ENCODE measurements at regions not wholly inside any gene's neighbourhood (a gene's known extent, or its start where the extent isn't known, plus 50 kb on each side); places are given as distances from the start of the nearest gene placed in this dataset.

DNA sequence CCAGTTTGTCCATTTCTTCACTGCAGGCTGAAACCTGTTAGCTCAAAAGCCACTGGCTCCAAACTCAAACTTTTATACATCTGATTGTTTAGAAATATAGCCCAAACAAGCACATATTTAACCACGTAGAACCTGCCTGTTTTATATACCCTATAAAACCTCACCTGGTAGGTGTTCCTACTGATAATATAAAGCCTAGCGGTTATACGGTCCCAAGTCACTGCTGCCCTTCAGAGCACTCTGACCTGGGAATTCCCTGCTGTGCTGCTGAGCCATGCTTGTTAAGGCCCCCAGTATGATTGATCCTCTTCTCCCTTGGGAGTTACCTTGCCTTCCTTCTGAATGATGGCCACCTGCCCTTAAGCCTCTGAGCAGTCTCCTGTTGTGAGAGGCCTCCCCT, 432.8 kb upstream of the LCORL start:
- Histone ChIP-seq H3K36me3 (ENCODE audit: control insufficient read depth in 2 of 2, insufficient read depth in 2 of 2, low read length in 2 of 2) (no peaks in the 10 kb centered on the region), H3K9ac (ENCODE audit: low read length in 2 of 2) (no peak overlapping the region), H3K27ac (ENCODE audit: low read length) (no peak overlapping the region), H3K4me3 (ENCODE audit: low read length in 2 of 2) (no peak overlapping the region), H3K9me3 (ENCODE audit: control insufficient read depth in 2 of 2, low read length in 2 of 2) (no peaks in the 10 kb centered on the region), H3K27me3 (ENCODE audit: control insufficient read depth in 1 of 2, insufficient read depth in 2 of 2, low read length in 2 of 2) (no peaks in the 10 kb centered on the region), H3K4me1 (ENCODE audit: control insufficient read depth, insufficient read depth, low read length) (no peaks in the 10 kb centered on the region)

GRCh38 chr4:18445110-18445509, 423.6 kb upstream of the LCORL start:
- Histone ChIP-seq H3K4me1 (ENCODE audit: control insufficient read depth, insufficient read depth, low read length) (no peaks in the 10 kb centered on the region), H3K9ac (ENCODE audit: low read length in 2 of 2) (no peak overlapping the region), H3K27ac (ENCODE audit: low read length) (no peak overlapping the region), H3K36me3 (ENCODE audit: control insufficient read depth in 2 of 2, insufficient read depth in 2 of 2, low read length in 2 of 2) (no peaks in the 10 kb centered on the region), H3K4me3 (ENCODE audit: low read length in 2 of 2) (no peak overlapping the region), H3K27me3 (ENCODE audit: control insufficient read depth in 1 of 2, insufficient read depth in 2 of 2, low read length in 2 of 2) (no peaks in the 10 kb centered on the region), H3K9me3 (ENCODE audit: control insufficient read depth in 2 of 2, low read length in 2 of 2) (no peaks in the 10 kb centered on the region)

GRCh38 chr4:18444206-18444605, 422.7 kb upstream of the LCORL start:
- no peaks in the 10 kb centered on the region for H3K4me1 ChIP-seq (ENCODE audit: control insufficient read depth, insufficient read depth, low read length)
- H3K9me3 ChIP-seq (ENCODE audit: control insufficient read depth in 2 of 2, low read length in 2 of 2) = no peaks in the 10 kb centered on the region
- H3K27ac ChIP-seq (ENCODE audit: low read length) = no peak overlapping the region
- no peak overlapping the region for H3K9ac ChIP-seq (ENCODE audit: low read length in 2 of 2)
- H3K4me3 ChIP-seq (ENCODE audit: low read length in 2 of 2) = no peak overlapping the region
- no peaks in the 10 kb centered on the region for H3K27me3 ChIP-seq (ENCODE audit: control insufficient read depth in 1 of 2, insufficient read depth in 2 of 2, low read length in 2 of 2)
- no peaks in the 10 kb centered on the region for H3K36me3 ChIP-seq (ENCODE audit: control insufficient read depth in 2 of 2, insufficient read depth in 2 of 2, low read length in 2 of 2)

DNA sequence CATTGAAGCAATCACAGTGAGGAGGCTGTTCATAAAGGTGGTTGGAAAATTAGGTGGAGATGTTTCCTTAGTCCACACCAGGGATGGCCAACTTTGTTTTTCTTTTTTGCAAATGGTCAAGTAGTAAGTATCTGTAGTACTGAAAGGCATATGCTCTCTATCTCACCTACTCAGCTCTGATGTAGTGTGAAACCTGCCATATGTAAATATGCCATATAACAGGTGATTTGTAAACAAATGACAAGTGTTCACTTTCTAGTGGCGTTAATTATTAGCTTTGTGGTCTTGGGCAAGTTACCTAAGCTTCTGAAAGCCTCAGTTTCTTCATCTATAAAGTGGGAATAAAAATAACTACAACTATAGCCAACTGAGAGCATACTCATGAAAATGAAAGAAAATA, 421.4 kb upstream of the LCORL start:
- H3K27ac ChIP-seq (ENCODE audit: low read length) = no peak overlapping the region
- no peaks in the 10 kb centered on the region for H3K4me1 ChIP-seq (ENCODE audit: control insufficient read depth, insufficient read depth, low read length)
- H3K27me3 ChIP-seq (ENCODE audit: control insufficient read depth in 1 of 2, insufficient read depth in 2 of 2, low read length in 2 of 2) = no peaks in the 10 kb centered on the region
- H3K9me3 ChIP-seq (ENCODE audit: control insufficient read depth in 2 of 2, low read length in 2 of 2) = no peaks in the 10 kb centered on the region
- H3K36me3 ChIP-seq (ENCODE audit: control insufficient read depth in 2 of 2, insufficient read depth in 2 of 2, low read length in 2 of 2) = no peaks in the 10 kb centered on the region
- H3K9ac ChIP-seq (ENCODE audit: low read length in 2 of 2) = no peak overlapping the region
- H3K4me3 ChIP-seq (ENCODE audit: low read length in 2 of 2) = no peak overlapping the region

DNA sequence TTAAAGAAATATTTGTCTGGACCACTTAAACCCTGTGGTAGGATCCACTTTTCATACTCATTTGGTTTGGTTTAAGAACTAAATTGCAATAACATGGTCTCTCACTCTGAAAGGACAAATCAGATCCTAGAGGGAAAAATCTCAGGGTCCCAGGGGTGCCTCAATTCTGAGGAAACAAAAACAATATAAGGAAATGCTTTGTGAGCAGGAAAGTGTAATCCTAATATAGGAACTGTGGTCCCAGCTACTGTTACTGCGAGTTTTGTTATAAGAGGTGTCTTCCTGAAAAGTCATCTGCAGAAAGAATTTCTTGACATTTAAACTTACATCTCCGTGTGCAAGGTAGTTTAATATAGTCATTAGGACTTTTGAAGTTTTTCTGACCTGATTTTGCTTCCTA, 420.1 kb upstream of the LCORL start:
- H3K9me3 ChIP-seq (ENCODE audit: control insufficient read depth in 2 of 2, low read length in 2 of 2) = no peaks in the 10 kb centered on the region
- no peaks in the 10 kb centered on the region for H3K27me3 ChIP-seq (ENCODE audit: control insufficient read depth in 1 of 2, insufficient read depth in 2 of 2, low read length in 2 of 2)
- no peak overlapping the region for H3K27ac ChIP-seq (ENCODE audit: low read length)
- no peak overlapping the region for H3K9ac ChIP-seq (ENCODE audit: low read length in 2 of 2)
- no peak overlapping the region for H3K4me3 ChIP-seq (ENCODE audit: low read length in 2 of 2)
- no peaks in the 10 kb centered on the region for H3K4me1 ChIP-seq (ENCODE audit: control insufficient read depth, insufficient read depth, low read length)
- no peaks in the 10 kb centered on the region for H3K36me3 ChIP-seq (ENCODE audit: control insufficient read depth in 2 of 2, insufficient read depth in 2 of 2, low read length in 2 of 2)

- Histone ChIP-seq H3K9ac (ENCODE audit: low read length in 2 of 2) (no peak overlapping the region), H3K9me3 (ENCODE audit: control insufficient read depth in 2 of 2, low read length in 2 of 2) (no peaks in the 10 kb centered on the region), H3K27me3 (ENCODE audit: control insufficient read depth in 1 of 2, insufficient read depth in 2 of 2, low read length in 2 of 2) (no peaks in the 10 kb centered on the region), H3K4me3 (ENCODE audit: low read length in 2 of 2) (no peak overlapping the region), H3K4me1 (ENCODE audit: control insufficient read depth, insufficient read depth, low read length) (no peaks in the 10 kb centered on the region), H3K27ac (ENCODE audit: low read length) (no peak overlapping the region), H3K36me3 (ENCODE audit: control insufficient read depth in 2 of 2, insufficient read depth in 2 of 2, low read length in 2 of 2) (no peaks in the 10 kb centered on the region)
These were observed 419.6 kb upstream of the LCORL start for GRCh38 chr4:18441203-18441590.

- Histone ChIP-seq H3K9me3 (ENCODE audit: control insufficient read depth in 2 of 2, low read length in 2 of 2) (no peaks in the 10 kb centered on the region), H3K27me3 (ENCODE audit: control insufficient read depth in 1 of 2, insufficient read depth in 2 of 2, low read length in 2 of 2) (no peaks in the 10 kb centered on the region), H3K4me3 (ENCODE audit: low read length in 2 of 2) (no peak overlapping the region), H3K4me1 (ENCODE audit: control insufficient read depth, insufficient read depth, low read length) (no peaks in the 10 kb centered on the region), H3K9ac (ENCODE audit: low read length in 2 of 2) (no peak overlapping the region), H3K36me3 (ENCODE audit: control insufficient read depth in 2 of 2, insufficient read depth in 2 of 2, low read length in 2 of 2) (no peaks in the 10 kb centered on the region), H3K27ac (ENCODE audit: low read length) (no peak overlapping the region)
These were observed 419.1 kb upstream of the LCORL start for GRCh38 chr4:18440527-18441202.

DNA sequence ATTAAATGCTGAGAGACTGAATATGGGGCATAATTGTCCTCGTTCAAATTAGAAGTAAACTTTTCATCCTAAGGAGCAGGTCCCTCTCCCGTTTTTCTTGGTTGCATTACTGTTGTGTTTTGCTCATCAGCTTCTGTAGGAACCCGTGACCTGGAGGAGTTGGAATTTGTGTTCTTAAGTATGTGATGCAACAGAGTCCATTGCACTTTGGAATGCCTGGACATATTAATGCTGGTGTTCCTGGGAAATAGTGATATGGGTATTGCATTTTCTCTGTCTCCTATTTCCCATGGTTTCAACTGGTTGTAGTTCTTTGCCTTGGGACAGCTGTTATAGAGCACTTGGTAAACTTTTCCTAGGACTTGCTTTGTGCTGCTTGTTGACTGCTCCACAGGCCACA, 417.8 kb upstream of the LCORL start:
- Histone ChIP-seq H3K36me3 (ENCODE audit: control insufficient read depth in 2 of 2, insufficient read depth in 2 of 2, low read length in 2 of 2) (no peaks in the 10 kb centered on the region), H3K9me3 (ENCODE audit: control insufficient read depth in 2 of 2, low read length in 2 of 2) (no peaks in the 10 kb centered on the region), H3K27me3 (ENCODE audit: control insufficient read depth in 1 of 2, insufficient read depth in 2 of 2, low read length in 2 of 2) (no peaks in the 10 kb centered on the region), H3K27ac (ENCODE audit: low read length) (no peak overlapping the region), H3K4me1 (ENCODE audit: control insufficient read depth, insufficient read depth, low read length) (no peaks in the 10 kb centered on the region), H3K4me3 (ENCODE audit: low read length in 2 of 2) (no peak overlapping the region), H3K9ac (ENCODE audit: low read length in 2 of 2) (no peak overlapping the region)

DNA sequence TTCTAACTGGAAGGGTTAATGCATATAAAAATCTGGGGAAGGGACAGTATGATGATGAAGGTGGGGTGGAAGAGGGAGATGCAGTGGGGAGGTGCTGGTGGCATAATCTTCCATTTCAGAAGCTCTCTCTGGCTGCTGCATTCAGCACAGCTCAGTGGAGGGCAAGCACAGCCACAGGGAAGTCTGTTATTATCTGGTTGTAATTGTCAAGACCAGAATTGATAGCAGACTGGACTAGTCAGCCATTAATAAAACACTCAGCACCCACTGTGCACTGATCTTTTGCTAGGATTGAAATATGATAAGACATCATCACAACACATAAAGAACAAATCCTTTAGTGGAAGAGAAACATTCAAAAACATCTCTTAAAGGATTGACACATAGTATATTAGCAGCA, 414.2 kb upstream of the LCORL start:
- H3K36me3 ChIP-seq (ENCODE audit: control insufficient read depth in 2 of 2, insufficient read depth in 2 of 2, low read length in 2 of 2) = no peaks in the 10 kb centered on the region
- no peak overlapping the region for H3K9ac ChIP-seq (ENCODE audit: low read length in 2 of 2)
- no peak overlapping the region for H3K27ac ChIP-seq (ENCODE audit: low read length)
- H3K9me3 ChIP-seq (ENCODE audit: control insufficient read depth in 2 of 2, low read length in 2 of 2) = no peaks in the 10 kb centered on the region
- no peak overlapping the region for H3K4me3 ChIP-seq (ENCODE audit: low read length in 2 of 2)
- H3K27me3 ChIP-seq (ENCODE audit: control insufficient read depth in 1 of 2, insufficient read depth in 2 of 2, low read length in 2 of 2) = no peaks in the 10 kb centered on the region
- H3K4me1 ChIP-seq (ENCODE audit: control insufficient read depth, insufficient read depth, low read length) = no peaks in the 10 kb centered on the region

GRCh38 chr4:18422685-18423084, 401.1 kb upstream of the LCORL start:
- H3K9ac ChIP-seq (ENCODE audit: low read length in 2 of 2) = no peak overlapping the region
- H3K4me3 ChIP-seq (ENCODE audit: low read length in 2 of 2) = no peak overlapping the region
- no peaks in the 10 kb centered on the region for H3K9me3 ChIP-seq (ENCODE audit: control insufficient read depth in 2 of 2, low read length in 2 of 2)
- no peaks in the 10 kb centered on the region for H3K36me3 ChIP-seq (ENCODE audit: control insufficient read depth in 2 of 2, insufficient read depth in 2 of 2, low read length in 2 of 2)
- H3K27ac ChIP-seq (ENCODE audit: low read length) = no peak overlapping the region
- H3K27me3 ChIP-seq (ENCODE audit: control insufficient read depth in 1 of 2, insufficient read depth in 2 of 2, low read length in 2 of 2) = no peaks in the 10 kb centered on the region
- H3K4me1 ChIP-seq (ENCODE audit: control insufficient read depth, insufficient read depth, low read length) = no peaks in the 10 kb centered on the region

GRCh38 chr4:18421519-18421918, 400.0 kb upstream of the LCORL start:
- Histone ChIP-seq H3K9me3 (ENCODE audit: control insufficient read depth in 2 of 2, low read length in 2 of 2) (no peaks in the 10 kb centered on the region), H3K9ac (ENCODE audit: low read length in 2 of 2) (no peak overlapping the region), H3K27me3 (ENCODE audit: control insufficient read depth in 1 of 2, insufficient read depth in 2 of 2, low read length in 2 of 2) (no peaks in the 10 kb centered on the region), H3K27ac (ENCODE audit: low read length) (no peak overlapping the region), H3K36me3 (ENCODE audit: control insufficient read depth in 2 of 2, insufficient read depth in 2 of 2, low read length in 2 of 2) (no peaks in the 10 kb centered on the region), H3K4me1 (ENCODE audit: control insufficient read depth, insufficient read depth, low read length) (no peaks in the 10 kb centered on the region), H3K4me3 (ENCODE audit: low read length in 2 of 2) (no peak overlapping the region)
